Stimulated activated naive B cell treated with anti-CD40 and anti-IgM and Interleukin-4, amounts not matched to agents 10 μg/mL and 1 μg/mL and 100 μg/mL, for 72 hours (primary cell): ENCODE measurements at regions not wholly inside any gene's neighbourhood (a gene's known extent, or its start where the extent isn't known, plus 50 kb on each side); places are given as distances from the start of the nearest gene placed in this dataset.
"Not testable (repeated sequence)": the region's sequence is repeated elsewhere in the genome, so short reads cannot be mapped to it uniquely, and the experiment has no call there.

ENCODE experiments used
- ATAC-seq, 2 donors: fragments of 150-1000 bp; cut with Tn5 transposase; replicated peaks; 2 replicates each; pipeline ENCODE4 v1.10.0; 2021; ENCODE audit warnings: moderate library complexity in 1 of 2
- DNase-seq: peaks from one replicate; pipeline ENCODE4 v3.0.0; 2021
- H3K27ac Mint-ChIP-seq: one replicate; pipeline ENCODE4 v1.8.0; 2022; ENCODE audit warnings: mild to moderate bottlenecking, mixed read lengths
- H3K27me3 Mint-ChIP-seq, 2 donors: one replicate each; pipeline ENCODE4 v1.8.0; 2022; ENCODE audit warnings: mixed read lengths in 2 of 2
- H3K36me3 Mint-ChIP-seq, 2 donors: one replicate each; pipeline ENCODE4 v1.8.0; 2022; ENCODE audit warnings: mixed read lengths in 2 of 2, mild to moderate bottlenecking in 1 of 2
- H3K4me1 Mint-ChIP-seq, 2 donors: one replicate each; pipeline ENCODE4 v1.8.0; 2022; ENCODE audit warnings: mixed read lengths in 2 of 2, mild to moderate bottlenecking in 1 of 2
- H3K4me3 Mint-ChIP-seq, 2 donors: one replicate each; pipeline ENCODE4 v1.8.0; 2022; ENCODE audit warnings: mild to moderate bottlenecking in 2 of 2, mixed read lengths in 2 of 2, moderate library complexity in 1 of 2
- H3K9me3 Mint-ChIP-seq, 2 donors: one replicate each; pipeline ENCODE4 v1.8.0; 2022; ENCODE audit warnings: mixed read lengths in 2 of 2, mild to moderate bottlenecking in 1 of 2

DNA sequence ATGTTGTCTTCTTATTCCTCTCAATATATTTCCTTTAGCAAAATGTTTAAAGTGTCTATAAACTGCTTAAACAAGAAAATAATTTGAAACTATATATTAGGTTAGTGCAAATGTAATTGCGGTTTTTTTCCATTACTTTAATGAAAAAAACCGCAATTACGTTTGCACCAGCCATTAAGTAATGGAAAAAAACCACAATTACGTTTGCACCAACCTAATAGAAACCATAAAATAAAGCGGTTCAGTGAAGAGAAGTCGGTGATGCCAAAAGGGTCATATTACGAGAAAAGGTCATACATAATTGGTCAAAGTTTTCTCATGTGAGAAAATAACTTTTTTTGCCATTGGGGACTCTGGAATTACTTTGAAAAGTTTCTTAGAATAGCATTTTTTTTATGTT lies 385.6 kb upstream of the ST8SIA4 start:
- Mint-ChIP-seq H3K4me1 (no peaks in the 10 kb centered on the region), H3K4me3 (no peak overlapping the region), H3K27ac (no peak overlapping the region), H3K9me3 (peaks cover 0 to 2% of the 10 kb centered on the region in 2 donors), H3K27me3 (no peaks in the 10 kb centered on the region), H3K36me3 (no peaks in the 10 kb centered on the region)
- DNase-seq (no peak), ATAC-seq (no peak)

DNA sequence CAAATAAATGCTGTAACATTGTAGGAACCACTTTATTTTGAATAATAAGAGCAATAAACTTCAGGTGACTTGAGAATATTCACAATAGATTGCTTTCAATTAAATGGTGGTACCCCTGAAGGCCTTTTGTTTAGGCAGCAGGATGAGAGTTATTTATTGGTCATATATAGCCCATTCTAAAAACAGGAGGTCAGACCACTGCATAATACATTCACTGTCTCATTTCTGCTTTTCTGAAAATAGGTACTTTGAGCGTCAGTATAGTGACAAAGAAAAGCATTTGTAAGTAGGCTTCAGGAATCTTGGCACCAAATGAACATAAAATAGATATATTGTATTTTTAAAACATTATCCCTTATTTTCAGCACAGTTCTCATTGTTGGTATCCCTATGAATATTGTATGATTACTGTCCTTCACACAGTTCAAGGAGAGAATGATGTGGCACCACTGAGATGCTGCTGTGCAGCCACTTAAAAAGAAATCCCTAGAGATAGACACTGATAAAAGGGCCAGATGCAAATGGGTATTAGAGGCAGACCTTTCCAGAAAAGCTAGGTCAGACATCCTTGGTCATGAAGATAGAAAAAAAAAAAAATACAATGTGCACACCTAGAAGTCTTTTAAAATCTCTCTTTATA lies 381.8 kb upstream of the ST8SIA4 start:
- peaks cover 0 to 2% of the 10 kb centered on the region in 2 donors for H3K9me3 Mint-ChIP-seq
- no peak overlapping the region for H3K27ac Mint-ChIP-seq
- no peak for DNase-seq
- H3K36me3 Mint-ChIP-seq = no peaks in the 10 kb centered on the region
- ATAC-seq = no peak
- H3K4me3 Mint-ChIP-seq = no peak overlapping the region
- H3K27me3 Mint-ChIP-seq = no peaks in the 10 kb centered on the region
- no peaks in the 10 kb centered on the region for H3K4me1 Mint-ChIP-seq

DNA sequence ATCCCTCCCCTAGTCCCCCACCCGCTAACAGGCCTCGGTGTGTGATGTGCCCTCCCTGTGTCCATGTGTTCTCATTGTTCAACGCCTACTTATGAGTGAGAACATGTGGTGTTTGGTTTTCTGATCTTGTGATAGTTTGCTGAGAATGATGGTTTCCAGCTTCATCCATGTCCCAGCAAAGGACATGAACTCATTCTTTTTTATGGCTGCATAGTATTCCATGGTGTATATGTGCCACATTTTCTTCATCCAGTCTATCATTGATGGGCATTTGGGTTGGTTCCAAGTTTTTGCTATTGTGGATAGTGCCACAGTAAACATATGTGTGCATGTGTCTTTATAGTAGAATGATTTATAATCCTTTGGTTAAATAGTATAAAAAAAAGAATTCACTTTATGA lies 380.9 kb upstream of the ST8SIA4 start:
- not testable (repeated sequence) for ATAC-seq, H3K36me3 Mint-ChIP-seq, H3K9me3 Mint-ChIP-seq, H3K4me3 Mint-ChIP-seq, H3K27ac Mint-ChIP-seq, DNase-seq, H3K27me3 Mint-ChIP-seq, H3K4me1 Mint-ChIP-seq

DNA sequence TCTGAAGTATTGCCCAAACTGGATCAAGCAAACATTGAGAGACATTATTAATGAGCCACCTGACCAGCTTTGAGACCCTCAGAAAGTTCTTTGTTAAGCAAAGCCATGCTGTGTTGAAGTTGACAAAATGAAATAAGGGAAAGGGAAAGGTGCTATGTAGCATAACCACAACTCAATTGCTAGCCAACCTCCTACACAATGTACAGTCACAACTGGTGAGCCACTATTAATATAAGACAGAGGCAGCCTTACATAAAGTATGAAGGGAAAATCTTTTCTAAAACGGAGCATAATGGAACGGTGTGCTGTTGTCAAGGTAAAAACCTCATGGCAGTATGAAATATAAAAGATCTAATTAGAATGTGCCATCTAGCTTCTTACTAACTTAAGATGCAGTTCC lies 375.8 kb upstream of the ST8SIA4 start:
- no peaks in the 10 kb centered on the region for H3K36me3 Mint-ChIP-seq
- no peaks in the 10 kb centered on the region for H3K4me1 Mint-ChIP-seq
- H3K9me3 Mint-ChIP-seq = no peaks in the 10 kb centered on the region
- DNase-seq (no peak), ATAC-seq (no peak)
- H3K27me3 Mint-ChIP-seq = no peaks in the 10 kb centered on the region
- H3K4me3 Mint-ChIP-seq = no peak overlapping the region
- H3K27ac Mint-ChIP-seq = no peak overlapping the region

DNA sequence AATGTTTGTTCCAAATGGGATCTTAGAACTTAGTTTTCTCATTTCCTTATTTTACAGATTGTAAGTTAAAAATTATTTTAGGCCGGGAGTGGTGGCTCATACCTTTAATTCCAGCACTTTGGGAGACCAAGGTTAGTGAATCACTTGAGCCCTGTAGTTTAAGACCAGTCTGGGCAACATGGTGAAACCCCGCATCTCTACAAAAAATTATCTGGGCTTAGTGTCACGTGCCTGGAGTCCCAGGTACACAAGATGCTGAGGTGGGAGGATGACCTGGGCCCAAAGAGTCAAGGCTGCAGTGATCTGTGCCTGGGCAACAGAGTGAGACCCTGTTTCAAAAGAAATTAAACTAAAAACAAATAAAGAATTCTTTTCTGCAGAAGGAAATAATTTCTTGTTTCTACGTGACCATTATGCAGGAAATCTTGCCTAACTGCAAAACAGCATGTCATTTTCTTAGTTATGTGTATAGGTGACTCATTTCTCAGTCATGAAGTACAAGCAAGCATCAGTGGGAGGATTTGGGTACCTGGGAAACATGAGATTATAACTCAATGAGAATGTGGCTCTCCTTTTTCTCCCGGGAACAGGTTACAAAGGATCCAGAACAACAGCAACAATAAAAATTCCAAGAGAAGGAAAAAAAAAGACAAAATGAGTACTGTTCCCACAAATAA lies 375.1 kb upstream of the ST8SIA4 start:
- no peak for ATAC-seq
- H3K27ac Mint-ChIP-seq = no peak overlapping the region

DNA sequence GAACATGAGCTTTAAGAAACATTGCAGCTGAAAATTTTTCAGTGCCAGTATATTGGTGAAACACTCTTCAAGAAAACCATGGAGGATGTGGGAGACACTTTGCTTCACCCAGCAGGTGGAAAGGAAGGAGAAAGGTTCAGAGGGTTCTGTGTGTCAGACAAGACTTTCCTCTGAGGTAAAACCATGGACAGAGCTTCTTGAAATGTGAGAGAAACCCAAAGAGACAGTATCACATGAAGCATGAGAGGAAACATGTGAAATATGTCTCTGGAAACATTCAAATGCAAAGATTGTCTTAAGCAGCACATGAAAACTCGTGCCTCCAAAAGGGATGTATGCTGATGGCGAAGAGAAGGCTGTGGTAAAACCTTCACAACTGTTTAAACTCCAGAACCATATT lies 368.9 kb upstream of the ST8SIA4 start:
- Mint-ChIP-seq H3K9me3 (no peaks in the 10 kb centered on the region), H3K4me3 (no peak overlapping the region), H3K36me3 (no peaks in the 10 kb centered on the region), H3K27me3 (no peaks in the 10 kb centered on the region), H3K27ac (no peak overlapping the region), H3K4me1 (no peaks in the 10 kb centered on the region)
- no peak for ATAC-seq
- DNase-seq = no peak

More for the DNA sequence above, 375.1 kb upstream of the ST8SIA4 start:
- Mint-ChIP-seq H3K36me3 (no peaks in the 10 kb centered on the region), H3K4me1 (no peaks in the 10 kb centered on the region), H3K27me3 (no peaks in the 10 kb centered on the region), H3K4me3 (no peak overlapping the region), H3K9me3 (no peaks in the 10 kb centered on the region)
- no peak for DNase-seq

DNA sequence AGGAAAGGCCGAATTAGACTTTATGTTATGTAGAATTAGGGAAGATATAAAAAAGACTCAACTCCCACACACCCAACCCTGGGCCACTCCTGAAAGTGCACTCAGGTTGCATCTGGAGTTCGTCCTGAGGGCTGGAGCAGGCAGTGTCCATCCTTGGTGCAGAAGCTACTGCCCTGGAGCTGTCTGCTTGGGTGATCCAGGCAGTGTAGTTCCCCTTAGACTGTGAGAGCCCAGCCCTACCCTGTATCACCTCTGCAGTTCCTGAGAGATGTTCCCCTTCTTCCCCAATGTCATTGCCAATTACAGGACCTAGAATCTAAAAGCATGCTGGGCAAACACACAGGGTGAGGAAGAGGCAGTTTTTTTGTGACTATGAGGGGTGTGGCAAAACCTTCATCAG lies 368.3 kb upstream of the ST8SIA4 start:
- no peak overlapping the region for H3K4me3 Mint-ChIP-seq
- H3K27ac Mint-ChIP-seq = no peak overlapping the region
- no peaks in the 10 kb centered on the region for H3K9me3 Mint-ChIP-seq
- H3K4me1 Mint-ChIP-seq = no peaks in the 10 kb centered on the region
- ATAC-seq (no peak), DNase-seq (no peak)
- H3K27me3 Mint-ChIP-seq = no peaks in the 10 kb centered on the region
- no peaks in the 10 kb centered on the region for H3K36me3 Mint-ChIP-seq

DNA sequence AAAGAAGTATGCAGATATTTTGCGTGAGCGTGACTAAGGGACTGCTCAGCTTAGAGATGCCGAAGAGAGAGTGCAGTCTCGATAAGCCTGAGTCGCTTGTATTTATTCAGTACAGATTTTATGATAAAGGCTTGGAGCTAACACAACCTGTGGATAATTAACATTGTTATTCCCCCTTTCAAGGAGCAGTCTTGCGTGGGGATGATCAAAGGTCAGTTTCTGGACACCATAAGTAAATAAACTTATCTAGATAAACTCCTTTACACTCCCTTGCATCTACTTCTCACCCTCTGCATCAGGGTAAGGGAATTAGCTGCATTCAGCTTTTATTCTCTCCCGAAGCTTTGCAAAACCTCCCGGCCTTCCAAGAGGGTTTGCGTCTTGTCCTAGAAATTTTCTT lies 357.8 kb upstream of the ST8SIA4 start:
- no peaks in the 10 kb centered on the region for H3K36me3 Mint-ChIP-seq
- peaks cover 8 to 11% of the 10 kb centered on the region in 2 donors for H3K9me3 Mint-ChIP-seq
- no peaks in the 10 kb centered on the region for H3K27me3 Mint-ChIP-seq
- no peaks in the 10 kb centered on the region for H3K4me1 Mint-ChIP-seq
- H3K4me3 Mint-ChIP-seq = no peak overlapping the region
- DNase-seq (no peak), ATAC-seq (no peak)
- H3K27ac Mint-ChIP-seq = no peak overlapping the region

DNA sequence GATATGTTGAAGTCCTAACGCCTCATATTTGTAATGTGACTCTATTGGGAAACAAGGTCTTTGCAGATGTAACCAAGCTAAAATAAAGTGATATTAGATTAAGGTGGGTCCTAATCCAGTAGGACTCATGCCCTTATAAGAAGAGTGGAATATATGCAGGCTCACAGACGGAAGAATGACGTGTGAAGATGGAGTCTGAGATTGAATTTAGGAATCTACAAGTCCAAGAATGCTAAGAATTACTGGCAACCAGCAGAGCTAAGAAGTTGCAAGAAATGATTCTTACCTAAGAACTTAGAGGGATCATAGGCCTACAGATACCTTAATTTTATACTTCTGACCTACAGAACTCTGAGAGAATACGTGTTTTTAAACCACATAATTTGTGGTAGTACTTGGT lies 350.0 kb upstream of the ST8SIA4 start:
- ATAC-seq (no peak), DNase-seq (no peak)
- Mint-ChIP-seq H3K36me3 (no peaks in the 10 kb centered on the region), H3K9me3 (peaks cover under 1 to 2% of the 10 kb centered on the region in 2 donors), H3K4me1 (no peaks in the 10 kb centered on the region), H3K4me3 (no peak overlapping the region), H3K27me3 (no peaks in the 10 kb centered on the region), H3K27ac (no peak overlapping the region)

DNA sequence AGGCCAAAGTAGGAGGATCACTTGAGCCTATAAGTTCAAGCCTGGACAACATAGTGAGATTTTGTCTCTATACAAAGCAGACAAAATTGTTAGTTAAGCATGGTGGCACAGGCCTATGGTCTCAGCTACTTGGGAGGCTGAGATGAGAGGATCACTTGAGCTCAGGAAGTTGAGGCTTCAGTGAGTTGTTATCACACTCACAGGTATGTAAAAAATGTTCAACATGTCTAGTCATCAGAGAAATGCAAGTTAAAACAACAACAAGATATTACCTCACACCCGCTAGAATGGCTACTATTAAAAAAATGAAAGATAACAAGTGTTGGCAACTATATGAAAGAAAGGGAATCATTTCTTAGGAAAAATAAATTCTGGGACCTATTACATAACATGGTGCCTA lies 341.5 kb upstream of the ST8SIA4 start:
- Mint-ChIP-seq H3K9me3 (peaks cover 4% of the 10 kb centered on the region in 2 donors), H3K4me1 (no peaks in the 10 kb centered on the region), H3K36me3 (no peaks in the 10 kb centered on the region), H3K27me3 (no peaks in the 10 kb centered on the region), H3K4me3 (no peak overlapping the region), H3K27ac (no peak overlapping the region)
- ATAC-seq (no peak), DNase-seq (no peak)

DNA sequence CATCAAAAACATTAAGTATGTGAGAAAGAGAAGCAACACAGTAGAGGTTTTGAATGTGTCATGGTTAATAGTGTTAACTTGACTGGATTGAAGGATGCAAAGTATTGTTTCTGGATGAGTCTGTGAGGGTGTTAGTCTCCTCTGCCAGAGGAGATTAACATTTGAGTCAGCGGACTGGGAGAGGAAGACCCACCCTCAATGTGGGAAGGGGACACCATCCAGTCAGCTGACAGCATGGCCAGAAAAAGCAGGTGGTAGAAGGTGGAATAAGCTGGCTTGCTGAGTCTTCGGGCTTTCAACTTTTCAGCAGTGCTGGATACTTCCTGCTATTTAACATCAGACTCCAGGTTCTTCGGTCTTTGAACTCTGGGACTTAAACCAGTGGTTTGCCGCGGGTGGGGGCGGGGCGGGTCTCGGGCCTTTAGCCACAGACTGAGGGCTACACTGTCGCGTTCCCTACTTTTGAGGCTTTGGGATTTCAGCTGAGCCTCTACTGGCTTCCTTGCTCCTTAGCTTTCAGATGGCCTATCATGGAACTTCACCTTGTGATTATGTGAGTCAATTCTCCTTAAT lies 309.9 kb upstream of the ST8SIA4 start:
- H3K4me1 Mint-ChIP-seq = no peaks in the 10 kb centered on the region
- DNase-seq (no peak), ATAC-seq (no peak)
- no peaks in the 10 kb centered on the region for H3K9me3 Mint-ChIP-seq
- no peaks in the 10 kb centered on the region for H3K27me3 Mint-ChIP-seq
- H3K36me3 Mint-ChIP-seq = no peaks in the 10 kb centered on the region
- H3K27ac Mint-ChIP-seq = no peak overlapping the region
- H3K4me3 Mint-ChIP-seq = no peak overlapping the region

DNA sequence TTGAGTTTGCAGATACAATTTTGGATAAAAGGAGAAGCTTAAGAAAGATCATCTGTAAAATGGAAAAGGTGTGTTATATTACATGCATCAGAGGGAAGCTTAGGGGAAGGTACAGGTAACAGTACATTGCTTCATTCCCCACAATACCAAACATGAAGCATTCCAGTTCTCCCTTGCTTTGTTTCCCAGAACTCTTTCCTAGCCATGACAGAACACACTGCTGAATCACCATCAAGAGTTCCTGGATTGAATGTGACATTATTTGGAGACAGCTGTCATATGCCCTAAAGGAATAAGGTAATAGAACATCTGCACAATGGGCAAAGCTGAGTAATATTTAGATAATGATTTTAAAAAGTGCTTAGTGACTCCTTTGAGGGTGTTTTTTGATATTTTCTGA lies 303.5 kb upstream of the ST8SIA4 start:
- Mint-ChIP-seq H3K36me3 (no peaks in the 10 kb centered on the region), H3K27me3 (no peaks in the 10 kb centered on the region), H3K9me3 (no peaks in the 10 kb centered on the region)

DNA sequence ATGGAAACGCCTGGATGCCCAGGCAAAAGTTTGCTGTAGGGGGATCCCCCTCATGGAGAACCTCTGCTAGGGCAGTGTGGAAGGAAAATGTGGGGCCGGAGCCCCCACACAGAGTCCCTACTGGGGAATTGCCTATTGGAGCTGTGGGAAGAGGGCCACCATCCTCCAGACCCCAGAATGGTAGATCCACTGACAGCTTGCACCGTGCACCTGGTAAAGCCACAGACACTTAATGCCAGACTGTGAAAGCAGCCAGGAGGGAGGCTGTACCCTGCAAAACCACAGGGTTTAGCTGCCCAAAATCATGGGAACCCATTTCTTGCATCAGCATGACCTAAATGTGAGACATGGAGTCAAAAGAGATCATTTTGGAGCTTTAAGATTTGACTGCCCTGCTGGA lies 302.0 kb upstream of the ST8SIA4 start:
- not testable (repeated sequence) for H3K4me1 Mint-ChIP-seq

More for the DNA sequence above, 303.5 kb upstream of the ST8SIA4 start:
- DNase-seq (no peak), ATAC-seq (no peak)
- no peaks in the 10 kb centered on the region for H3K4me1 Mint-ChIP-seq
- H3K4me3 Mint-ChIP-seq = no peak overlapping the region
- no peak overlapping the region for H3K27ac Mint-ChIP-seq

DNA sequence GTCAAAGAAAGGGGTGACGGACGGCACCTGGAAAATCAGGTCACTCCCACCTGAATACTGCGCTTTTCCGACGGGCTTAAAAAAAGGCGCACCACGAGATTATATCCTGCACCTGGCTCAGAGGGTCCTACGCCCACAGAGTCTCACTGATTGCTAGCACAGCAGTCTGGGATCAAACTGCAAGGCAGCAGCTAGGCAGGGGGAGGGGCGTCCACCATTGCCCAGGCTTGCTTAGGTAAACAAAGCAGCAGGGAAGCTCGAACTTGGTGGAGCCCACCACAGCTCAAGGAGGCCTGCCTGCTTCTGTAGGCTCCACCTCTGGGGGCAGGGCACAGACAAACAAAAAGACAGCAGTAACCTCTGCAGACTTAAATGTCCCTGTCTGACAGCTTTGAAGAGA lies 277.3 kb upstream of the ST8SIA4 start:
- peaks cover 5 to 13% of the 10 kb centered on the region in 2 donors for H3K9me3 Mint-ChIP-seq
- H3K27me3 Mint-ChIP-seq, H3K27ac Mint-ChIP-seq, H3K4me1 Mint-ChIP-seq, DNase-seq, H3K36me3 Mint-ChIP-seq, ATAC-seq, H3K4me3 Mint-ChIP-seq: not testable (repeated sequence)

More for the DNA sequence above, 302.0 kb upstream of the ST8SIA4 start:
- not testable (repeated sequence) for H3K9me3 Mint-ChIP-seq, H3K36me3 Mint-ChIP-seq, H3K27ac Mint-ChIP-seq, DNase-seq, ATAC-seq, H3K27me3 Mint-ChIP-seq, H3K4me3 Mint-ChIP-seq

DNA sequence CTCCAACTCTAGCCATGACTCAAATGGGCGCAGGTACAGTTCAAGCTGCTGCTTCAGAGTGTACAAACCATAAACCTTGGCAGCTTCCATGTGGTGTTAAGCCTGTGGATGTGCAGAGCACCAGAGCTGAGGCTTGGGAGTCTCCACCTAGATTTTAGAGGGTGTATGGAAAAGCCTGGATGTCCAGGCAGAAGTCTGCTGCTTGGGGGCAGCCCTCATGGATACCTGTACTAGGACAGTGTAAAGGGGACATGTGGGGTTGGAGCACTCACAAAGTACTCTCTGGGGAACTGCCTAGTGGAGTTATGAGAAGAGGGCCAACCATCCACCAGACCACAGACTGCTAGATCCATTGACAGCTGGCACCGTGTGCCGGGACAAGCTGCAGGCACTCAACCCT lies 273.5 kb upstream of the ST8SIA4 start:
- H3K4me1 Mint-ChIP-seq = no peaks in the 10 kb centered on the region
- DNase-seq (no peak), ATAC-seq (no peak)
- H3K27ac Mint-ChIP-seq = no peak overlapping the region
- no peaks in the 10 kb centered on the region for H3K36me3 Mint-ChIP-seq
- no peak overlapping the region for H3K4me3 Mint-ChIP-seq
- H3K9me3 Mint-ChIP-seq = peaks cover 4 to 13% of the 10 kb centered on the region in 2 donors
- H3K27me3 Mint-ChIP-seq = no peaks in the 10 kb centered on the region
